CD4-positive, alpha-beta T cell (primary cell): ENCODE measurements at regions not wholly inside any gene's neighbourhood (a gene's known extent, or its start where the extent isn't known, plus 50 kb on each side); places are given as distances from the start of the nearest gene placed in this dataset.

Experiments used
- ATAC-seq: fragments of 200-7000 bp; cut with Tn5 transposase; one replicate; pipeline ENCODE4 v1.10.0; 2022; ENCODE audit warnings: mild to moderate bottlenecking; ENCODE audit not compliant: poor library complexity
- CTCF ChIA-PET: fragments of 350-600 bp; sonication (Branson Sonifier 250); formaldehyde crosslinking; loops from one replicate; lab custom pipeline; 2021; ENCODE audit warnings: antibody characterized with exemption, inconsistent platforms; lab: Charles Lee
- POLR2A ChIA-PET: fragments of 350-600 bp; sonication (Branson Sonifier 250); formaldehyde crosslinking; loops from one replicate; lab custom pipeline; 2021; ENCODE audit warnings: antibody characterized with exemption, inconsistent platforms; lab: Charles Lee
- DNase-seq, 14 experiments: peaks; one replicate each; pipeline ENCODE4 v3.0.0-alpha.2; 2013 to 2020; ENCODE audit warnings: mixed read lengths in 2 of 14
- H3K27ac ChIP-seq, 2 donors: one replicate each; pipeline versions ENCODE4 v1.5.1 to v1.7.0; 2013; ENCODE audit warnings: low read length in 2 of 2, low read depth in 1 of 2, mild to moderate bottlenecking in 1 of 2
- H3K27me3 ChIP-seq, 2 experiments: 1 replicate in 1 of 2; 2 replicates in 1 of 2; pipeline versions ENCODE4 v1.6.1 to v1.7.0; 2013; ENCODE audit warnings: low read length in 2 of 2, control low read depth in 1 of 2, mild to moderate bottlenecking in 1 of 2, moderate library complexity in 1 of 2; ENCODE audit not compliant: insufficient read depth in 2 of 2, control insufficient read depth in 1 of 2
- H3K36me3 ChIP-seq: one replicate; pipeline ENCODE4 v1.6.1; 2013; ENCODE audit warnings: low read length, control low read depth; ENCODE audit not compliant: insufficient read depth
- H3K4me1 ChIP-seq: one replicate; pipeline ENCODE4 v1.6.1; 2013; ENCODE audit warnings: low read length, control low read depth; ENCODE audit not compliant: insufficient read depth
- H3K4me3 ChIP-seq: one replicate; pipeline ENCODE4 v1.5.1; 2013; ENCODE audit warnings: mild to moderate bottlenecking, low read length, moderate library complexity
- H3K9me3 ChIP-seq, 2 experiments: 1 replicate in 1 of 2; 2 replicates in 1 of 2; pipeline versions ENCODE4 v1.6.1 to v1.7.0; 2013; ENCODE audit warnings: low read length in 2 of 2, mild to moderate bottlenecking in 2 of 2, control low read depth in 1 of 2, moderate library complexity in 1 of 2; ENCODE audit not compliant: control insufficient read depth in 1 of 2, insufficient read depth in 1 of 2
- H3K27ac Mint-ChIP-seq: one replicate; pipeline ENCODE4 v1.8.0; 2020; ENCODE audit warnings: mixed read lengths
- H3K27me3 Mint-ChIP-seq: one replicate; pipeline ENCODE4 v1.8.0; 2021; ENCODE audit warnings: mixed read lengths
- H3K36me3 Mint-ChIP-seq: one replicate; pipeline ENCODE4 v1.8.0; 2021; ENCODE audit warnings: low read depth, mixed read lengths
- H3K4me1 Mint-ChIP-seq: one replicate; pipeline ENCODE4 v1.8.0; 2021; ENCODE audit warnings: low read depth, mixed read lengths
- H3K4me3 Mint-ChIP-seq: one replicate; pipeline ENCODE4 v1.8.0; 2020; ENCODE audit warnings: mild to moderate bottlenecking, mixed read lengths
- H3K9me3 Mint-ChIP-seq: one replicate; pipeline ENCODE4 v1.8.0; 2020; ENCODE audit warnings: mixed read lengths
- intact Hi-C, 2 experiments: fragments of 100-400 bp; cut with DNase I in 1 of 2; cut with micrococcal nuclease in 1 of 2; formaldehyde crosslinking; loops; one replicate each; pipeline versions ENCODE4 v1.15.1 to v1.9.0; 2023 to 2025; cut with DNase I, micrococcal nuclease
- TF ChIP-seq, protein P1 (sequence below): fragments of 200-600 bp; IDR thresholded peaks from one replicate; pipeline ENCODE4 v1.8.0; 2022; ENCODE audit warnings: antibody characterized with exemption, mild to moderate bottlenecking

DNA sequence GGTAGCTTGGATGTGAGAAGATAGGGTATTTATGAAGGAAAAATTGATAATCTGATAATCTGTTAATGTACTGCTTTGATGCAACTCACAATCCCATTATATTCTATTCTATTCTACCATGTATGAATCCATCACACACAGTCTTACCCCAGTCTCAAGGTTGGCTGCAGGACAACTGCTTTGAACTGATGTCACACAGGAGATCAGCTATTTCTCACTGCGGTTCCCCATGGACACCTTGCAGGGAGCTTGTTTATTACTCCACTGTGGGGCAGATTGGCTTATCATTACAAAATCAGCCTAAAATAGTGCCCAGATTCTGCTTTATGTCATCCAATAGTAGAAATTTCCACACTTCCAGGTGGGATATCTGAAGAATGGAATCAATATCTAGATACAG is 61.0 kb upstream of the HS3ST5 start:
- no peak overlapping the region for H3K27ac ChIP-seq
- POLR2A ChIA-PET = no interaction called here
- CTCF ChIA-PET = no interaction called here
- Mint-ChIP-seq H3K4me1 (no peaks in the 10 kb centered on the region), H3K9me3 (no peaks in the 10 kb centered on the region), H3K27me3 (no peaks in the 10 kb centered on the region), H3K27ac (no peak overlapping the region), H3K4me3 (no peak overlapping the region), H3K36me3 (no peaks in the 10 kb centered on the region)
- H3K4me1 ChIP-seq = no peaks in the 10 kb centered on the region
- no peaks in the 10 kb centered on the region for H3K36me3 ChIP-seq
- DNase-seq = no peak
- no peak overlapping the region for H3K4me3 ChIP-seq
- TF ChIP-seq, protein P1, sequence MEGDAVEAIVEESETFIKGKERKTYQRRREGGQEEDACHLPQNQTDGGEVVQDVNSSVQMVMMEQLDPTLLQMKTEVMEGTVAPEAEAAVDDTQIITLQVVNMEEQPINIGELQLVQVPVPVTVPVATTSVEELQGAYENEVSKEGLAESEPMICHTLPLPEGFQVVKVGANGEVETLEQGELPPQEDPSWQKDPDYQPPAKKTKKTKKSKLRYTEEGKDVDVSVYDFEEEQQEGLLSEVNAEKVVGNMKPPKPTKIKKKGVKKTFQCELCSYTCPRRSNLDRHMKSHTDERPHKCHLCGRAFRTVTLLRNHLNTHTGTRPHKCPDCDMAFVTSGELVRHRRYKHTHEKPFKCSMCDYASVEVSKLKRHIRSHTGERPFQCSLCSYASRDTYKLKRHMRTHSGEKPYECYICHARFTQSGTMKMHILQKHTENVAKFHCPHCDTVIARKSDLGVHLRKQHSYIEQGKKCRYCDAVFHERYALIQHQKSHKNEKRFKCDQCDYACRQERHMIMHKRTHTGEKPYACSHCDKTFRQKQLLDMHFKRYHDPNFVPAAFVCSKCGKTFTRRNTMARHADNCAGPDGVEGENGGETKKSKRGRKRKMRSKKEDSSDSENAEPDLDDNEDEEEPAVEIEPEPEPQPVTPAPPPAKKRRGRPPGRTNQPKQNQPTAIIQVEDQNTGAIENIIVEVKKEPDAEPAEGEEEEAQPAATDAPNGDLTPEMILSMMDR = no peak
- intact Hi-C loops = no loop called here
- no peaks in the 10 kb centered on the region for H3K9me3 ChIP-seq
- no peak for ATAC-seq
- no peaks in the 10 kb centered on the region for H3K27me3 ChIP-seq

DNA sequence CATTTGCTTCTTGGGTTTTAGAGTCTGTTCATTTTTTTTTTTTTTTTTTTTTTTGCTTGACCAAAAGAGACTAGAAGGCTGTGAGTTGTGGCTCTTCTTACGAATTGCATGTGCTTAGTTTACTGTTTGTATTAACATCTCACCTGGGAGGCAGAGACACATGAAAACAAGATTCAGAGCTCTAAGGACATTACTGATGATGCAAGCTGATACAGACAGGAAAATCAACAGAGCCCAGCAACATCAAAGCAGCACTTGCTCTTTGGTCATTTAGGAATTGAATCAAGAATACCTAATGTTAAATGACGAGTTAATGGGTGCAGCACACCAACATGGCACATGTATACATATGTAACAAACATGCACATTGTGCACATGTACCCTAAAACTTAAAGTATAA is 55.7 kb upstream of the HS3ST5 start:
- H3K9me3 ChIP-seq = no peaks in the 10 kb centered on the region
- no peak overlapping the region for H3K4me3 Mint-ChIP-seq
- H3K9me3 Mint-ChIP-seq = no peaks in the 10 kb centered on the region
- no peak overlapping the region for H3K27ac Mint-ChIP-seq
- H3K36me3 Mint-ChIP-seq = no peaks in the 10 kb centered on the region
- intact Hi-C loops = no loop called here
- H3K36me3 ChIP-seq = no peaks in the 10 kb centered on the region
- ChIA-PET POLR2A (no interaction called here), CTCF (interaction anchor here (0.6 to 1.2 kb wide), 3 partner anchors 76 to 830 kb away, joined by 3 to 4 read pairs (median 3); no protein-coding TSS in a partner anchor)
- H3K4me1 Mint-ChIP-seq = no peaks in the 10 kb centered on the region
- ATAC-seq = no peak
- no peak overlapping the region for H3K4me3 ChIP-seq
- no peak overlapping the region for H3K27ac ChIP-seq
- H3K27me3 ChIP-seq = no peaks in the 10 kb centered on the region
- H3K4me1 ChIP-seq = no peaks in the 10 kb centered on the region
- H3K27me3 Mint-ChIP-seq = no peaks in the 10 kb centered on the region
- TF ChIP-seq, protein P1 = no peak
- DNase-seq = no peak
